H1 (cell line): ENCODE measurements at regions not wholly inside any gene's neighbourhood (a gene's known extent, or its start where the extent isn't known, plus 50 kb on each side); places are given as distances from the start of the nearest gene placed in this dataset.

ENCODE experiments used
- CTCF ChIA-PET: fragments of 300-600 bp; sonication (Branson Sonifier 250); formaldehyde crosslinking; loops from one replicate; lab custom pipeline; 2021; ENCODE audit not compliant: partially characterized antibody; lab: Charles Lee
- POLR2A ChIA-PET: fragments of 300-600 bp; sonication (Branson Sonifier 250); formaldehyde crosslinking; loops from one replicate; lab custom pipeline; 2021; ENCODE audit warnings: inconsistent platforms; ENCODE audit not compliant: partially characterized antibody; lab: Charles Lee
- DNase-seq, 2 experiments: peaks; one replicate each; pipeline versions ENCODE4 v3.0.0 to v3.0.0-alpha.2; 2010 to 2022; ENCODE audit warnings: low spot score in 2 of 2, low read depth in 1 of 2, mixed read lengths in 1 of 2
- FAIRE-seq: peaks from 2 replicates; lab custom pipeline; 2011; peaks lifted over from hg19 to GRCh38; lab: Jason Lieb, UNC
- H2AFZ ChIP-seq: 2 replicates; pipeline ENCODE4 v1.8.1; 2012; ENCODE audit warnings: low read length, inconsistent platforms
- H2AK5ac ChIP-seq: 2 replicates; pipeline ENCODE4 v1.6.1; 2013; ENCODE audit warnings: low read depth, low read length
- H2BK120ac ChIP-seq: replicated peaks from 2 replicates; pipeline ENCODE3; 2013; ENCODE audit warnings: low read depth, low read length, inconsistent platforms
- H2BK12ac ChIP-seq: 2 replicates; pipeline ENCODE4 v1.6.1; 2013; ENCODE audit warnings: low read depth, low read length
- H2BK15ac ChIP-seq: 2 replicates; pipeline ENCODE4 v1.6.1; 2013; ENCODE audit warnings: low read length
- H2BK20ac ChIP-seq: 2 replicates; pipeline ENCODE4 v1.6.1; 2013; ENCODE audit warnings: low read length
- H2BK5ac ChIP-seq: 2 replicates; pipeline ENCODE4 v1.6.1; 2013; ENCODE audit warnings: low read depth, low read length
- H3K14ac ChIP-seq: 2 replicates; pipeline ENCODE4 v1.6.1; 2013; ENCODE audit warnings: inconsistent platforms; ENCODE audit not compliant: insufficient read length
- H3K18ac ChIP-seq: 2 replicates; pipeline ENCODE4 v1.6.1; 2013; ENCODE audit warnings: low read length; ENCODE audit errors: extremely low read depth
- H3K23ac ChIP-seq: 2 replicates; pipeline ENCODE4 v1.6.1; 2013; ENCODE audit warnings: inconsistent platforms; ENCODE audit not compliant: insufficient read length
- H3K23me2 ChIP-seq: 2 replicates; pipeline ENCODE4 v1.6.1; 2013; ENCODE audit warnings: low read depth, low read length
- H3K27ac ChIP-seq: 2 replicates; pipeline ENCODE4 v1.6.1; 2011; ENCODE audit warnings: low read depth, low read length, inconsistent platforms
- H3K27me3 ChIP-seq, 4 experiments: replicated peaks in 1 of 4; 1 replicate in 1 of 4; 2 replicates in 3 of 4; pipeline versions ENCODE4 v1.6.1 to v1.8.1; 2011 to 2013; ENCODE audit warnings: low read length in 3 of 4, mild to moderate bottlenecking in 3 of 4, inconsistent platforms in 2 of 4, mixed read lengths in 2 of 4, moderate library complexity in 1 of 4; ENCODE audit not compliant: control insufficient read depth in 3 of 4, insufficient read depth in 3 of 4; ENCODE audit errors: extremely low read depth in 1 of 4
- H3K36me3 ChIP-seq, 4 experiments: 2 replicates each; pipeline versions ENCODE4 v1.6.1 to v1.8.1; 2011 to 2013; ENCODE audit warnings: mild to moderate bottlenecking in 4 of 4, low read length in 3 of 4, moderate library complexity in 2 of 4, control low read depth in 1 of 4, inconsistent platforms in 1 of 4; ENCODE audit not compliant: insufficient read depth in 4 of 4, control insufficient read depth in 2 of 4
- H3K4ac ChIP-seq: replicated peaks from 2 replicates; pipeline ENCODE3; 2013; ENCODE audit warnings: low read length, low read depth, mixed read lengths, inconsistent platforms; ENCODE audit not compliant: insufficient read length
- H3K4me1 ChIP-seq, 4 experiments: replicated peaks in 1 of 4; 1 replicate in 1 of 4; 2 replicates in 3 of 4; pipeline versions ENCODE4 v1.6.1 to v1.8.1; 2011 to 2013; ENCODE audit warnings: low read length in 3 of 4, inconsistent platforms in 2 of 4, mixed read lengths in 1 of 4; ENCODE audit not compliant: insufficient read depth in 4 of 4, control insufficient read depth in 3 of 4
- H3K4me2 ChIP-seq, 2 experiments: 2 replicates each; pipeline versions ENCODE4 v1.6.1 to v1.8.1; 2011 to 2013; ENCODE audit warnings: low read depth in 2 of 2, low read length in 2 of 2, control low read depth in 1 of 2, inconsistent platforms in 1 of 2, mild to moderate bottlenecking in 1 of 2; ENCODE audit not compliant: insufficient read depth in 1 of 2
- H3K4me3 ChIP-seq, 4 experiments: fragments of 200-600, 300-600 bp in 1 of 4; sonication (generic), shearing (Covaris generic), sonication (Bioruptor Twin) in 1 of 4; 2 replicates each; pipeline versions ENCODE4 v1.5.1 to v1.8.1; 2011 to 2016; ENCODE audit warnings: low read length in 4 of 4, low read depth in 3 of 4, control low read depth in 2 of 4, inconsistent platforms in 2 of 4, mild to moderate bottlenecking in 2 of 4, mixed read lengths in 1 of 4, moderate library complexity in 1 of 4; ENCODE audit not compliant: insufficient read depth in 2 of 4; ENCODE audit errors: extremely low read depth in 1 of 4
- H3K56ac ChIP-seq: replicated peaks from 2 replicates; pipeline ENCODE3; 2013; ENCODE audit warnings: low read depth, mild to moderate bottlenecking, mixed read lengths, low read length, inconsistent platforms; ENCODE audit not compliant: insufficient read length
- H3K79me1 ChIP-seq: 2 replicates; pipeline ENCODE4 v1.6.1; 2013; ENCODE audit warnings: low read depth, low read length, control low read depth
- H3K79me2 ChIP-seq, 2 experiments: 2 replicates each; pipeline versions ENCODE4 v1.6.1 to v1.8.1; 2012 to 2013; ENCODE audit warnings: low read length in 2 of 2, mild to moderate bottlenecking in 2 of 2, inconsistent platforms in 1 of 2; ENCODE audit not compliant: insufficient read depth in 2 of 2, control insufficient read depth in 1 of 2
- H3K9ac ChIP-seq, 4 experiments: replicated peaks in 1 of 4; 1 replicate in 1 of 4; 2 replicates in 3 of 4; pipeline versions ENCODE4 v1.6.1 to v1.8.1; 2011 to 2013; ENCODE audit warnings: low read depth in 3 of 4, low read length in 3 of 4, control low read depth in 2 of 4, mild to moderate bottlenecking in 2 of 4, moderate library complexity in 2 of 4, inconsistent platforms in 1 of 4; ENCODE audit errors: extremely low read depth in 1 of 4
- H3K9me3 ChIP-seq, 2 experiments: 2 replicates each; pipeline versions ENCODE4 v1.6.1 to v1.8.1; 2012 to 2013; ENCODE audit warnings: mild to moderate bottlenecking in 2 of 2, moderate library complexity in 2 of 2, control low read depth in 1 of 2, inconsistent platforms in 1 of 2, low read depth in 1 of 2, low read length in 1 of 2, mixed read lengths in 1 of 2; ENCODE audit not compliant: insufficient read depth in 2 of 2
- H4K20me1 ChIP-seq, 2 experiments: replicated peaks in 1 of 2; 2 replicates each; pipeline versions ENCODE3 to v1.8.1; 2011 to 2013; ENCODE audit warnings: inconsistent platforms in 2 of 2, low read length in 2 of 2, mild to moderate bottlenecking in 1 of 2; ENCODE audit not compliant: insufficient read depth in 2 of 2, control insufficient read depth in 1 of 2
- H4K5ac ChIP-seq: 2 replicates; pipeline ENCODE4 v1.6.1; 2013; ENCODE audit warnings: low read length, low read depth, mixed read lengths, inconsistent platforms; ENCODE audit not compliant: insufficient read length
- H4K8ac ChIP-seq: 2 replicates; pipeline ENCODE4 v1.8.0; 2013; ENCODE audit warnings: mild to moderate bottlenecking, moderate library complexity, low read length, inconsistent platforms; ENCODE audit not compliant: insufficient read depth; ENCODE audit errors: extremely low read depth
- H4K91ac ChIP-seq: replicated peaks from 2 replicates; pipeline ENCODE3; 2013; ENCODE audit warnings: low read length, mixed read lengths, inconsistent platforms; ENCODE audit not compliant: insufficient read length
- ATF2 ChIP-seq: IDR thresholded peaks from 2 replicates; pipeline ENCODE4 v1.6.1; 2012; ENCODE audit warnings: low read length, inconsistent platforms
- CHD1 ChIP-seq: IDR thresholded peaks from 2 replicates; pipeline ENCODE4 v1.6.1; 2012; ENCODE audit warnings: low read depth, low read length, improper control_type of control experiment
- E2F6 ChIP-seq: IDR thresholded peaks from 2 replicates; pipeline ENCODE4 v1.6.1; 2012; ENCODE audit warnings: inconsistent platforms
- HDAC2 ChIP-seq, 2 experiments: fragments of 300-600 bp in 1 of 2; sonication (generic) in 1 of 2; IDR thresholded peaks; 2 replicates each; pipeline ENCODE4 v1.6.1; 2011 to 2012; ENCODE audit warnings: low read depth in 2 of 2, low read length in 2 of 2, mild to moderate bottlenecking in 2 of 2, moderate library complexity in 2 of 2, borderline replicate concordance in 1 of 2, inconsistent platforms in 1 of 2
- POLR2A ChIP-seq, 2 experiments: IDR thresholded peaks; 1 replicate in 1 of 2; 2 replicates in 1 of 2; pipeline ENCODE4 v1.6.1; 2011; ENCODE audit warnings: low read depth in 2 of 2, low read length in 2 of 2, mild to moderate bottlenecking in 2 of 2; ENCODE audit errors: control extremely low read depth in 1 of 2
- RBBP5 ChIP-seq: IDR thresholded peaks from 2 replicates; pipeline ENCODE4 v1.7.1; 2012; ENCODE audit warnings: low read depth, mild to moderate bottlenecking, inconsistent platforms, low read length, moderate library complexity, borderline replicate concordance
- RNF2 ChIP-seq: fragments of 200-900, 300-1000 bp; sonication (generic); IDR thresholded peaks from 2 replicates; pipeline ENCODE4 v1.7.1; 2016; ENCODE audit warnings: borderline replicate concordance, low read depth, mild to moderate bottlenecking, antibody characterized with exemption, low read length; ENCODE audit not compliant: poor library complexity, severe bottlenecking; ENCODE audit errors: missing control alignments
- SIX5 ChIP-seq: IDR thresholded peaks from 2 replicates; pipeline ENCODE4 v1.6.1; 2011; ENCODE audit warnings: mild to moderate bottlenecking, low read depth, low read length
- SP4 ChIP-seq: IDR thresholded peaks from 2 replicates; pipeline ENCODE4 v1.6.1; 2012; ENCODE audit warnings: low read length, inconsistent platforms
- TAF7 ChIP-seq: optimal IDR thresholded peaks from 2 replicates; pipeline ENCODE3; 2011; ENCODE audit warnings: low read depth, mild to moderate bottlenecking, inconsistent platforms, low read length, moderate library complexity, borderline replicate concordance
- WGBS, 2 experiments: shearing (Covaris generic) in 1 of 2; methylation state at CpG; one replicate each; pipeline versions ENCODE4 v1.1.6 to v1.1.7; 2013 to 2015; ENCODE audit warnings: low lambda C conversion rate in 2 of 2, mixed read lengths in 2 of 2, inconsistent platforms in 1 of 2, low coverage in 1 of 2, missing lambda C conversion rate in 1 of 2; ENCODE audit not compliant: insufficient replicate concordance in 2 of 2, insufficient coverage in 1 of 2, insufficient read length in 1 of 2; ENCODE audit errors: extremely low coverage in 1 of 2, missing lambda C conversion rate in 1 of 2; 5-methylcytosine and 5-hydroxymethylcytosine counted together

- no peak overlapping the region for H3K9ac ChIP-seq
- H3K23me2 ChIP-seq: no peaks in the 10 kb centered on the region
- no peaks in the 10 kb centered on the region for H3K27me3 ChIP-seq
- 81% methylated on average over 1 of the region's 1 CpG; no CpG with 5 or more reads in 1 of the 2 experiments for WGBS, 2 experiments
- CTCF ChIA-PET: no interaction called here
- no peak overlapping the region for H2BK12ac ChIP-seq
- H2BK120ac ChIP-seq: no peak overlapping the region
- no peaks in the 10 kb centered on the region for H3K79me1 ChIP-seq
- no peak overlapping the region for H3K27ac ChIP-seq
- H4K5ac ChIP-seq: no peak overlapping the region
- no peak overlapping the region for H3K4me2 ChIP-seq
- H3K14ac ChIP-seq: no peak overlapping the region
- H3K56ac ChIP-seq: no peak overlapping the region
- H4K8ac ChIP-seq: no peak overlapping the region
- DNase-seq (no peak), FAIRE-seq (no peak)
- H3K79me2 ChIP-seq: no peaks in the 10 kb centered on the region
- H4K91ac ChIP-seq: no peak overlapping the region
- H2BK15ac ChIP-seq: no peak overlapping the region
- no peak overlapping the region for H2AK5ac ChIP-seq
- no peak overlapping the region for H2AFZ ChIP-seq
- TF ChIP-seq SIX5 (no peak), E2F6 (no peak), SP4 (no peak), TAF7 (no peak), CHD1 (no peak), POLR2A (IDR thresholded peaks at IDR 0.05; ENCODE audit: control extremely low read depth in 1 of 2, low read depth in 2 of 2, low read length in 2 of 2) (no peak), RBBP5 (no peak), ATF2 (no peak), RNF2 (no peak), HDAC2 (IDR thresholded peaks at IDR 0.05; ENCODE audit: borderline replicate concordance in 1 of 2, low read depth in 2 of 2, low read length in 2 of 2) (no peak)
- H3K9me3 ChIP-seq: no peaks in the 10 kb centered on the region
- no peak overlapping the region for H2BK5ac ChIP-seq
- no peaks in the 10 kb centered on the region for H4K20me1 ChIP-seq
- H3K18ac ChIP-seq: no peak overlapping the region
- H3K23ac ChIP-seq: no peak overlapping the region
- no peaks in the 10 kb centered on the region for H3K36me3 ChIP-seq
- POLR2A ChIA-PET: no interaction called here
- no peak overlapping the region for H3K4me3 ChIP-seq
- no peaks in the 10 kb centered on the region for H3K4me1 ChIP-seq
- no peak overlapping the region for H2BK20ac ChIP-seq
- no peak overlapping the region for H3K4ac ChIP-seq
Observed at GRCh38 chr2:166695154-166695553, 193.1 kb upstream of the XIRP2 start.
